ENCODE measurements at regions not wholly inside any gene's neighbourhood (a gene's known extent, or its start where the extent isn't known, plus 50 kb on each side); places are given as distances from the start of the nearest gene placed in this dataset.

GRCh38 chr12:5268424-5269210, 163.3 kb upstream of the NTF3 start:
- Histone ChIP-seq H3K79me2 (ENCODE audit: control insufficient read depth, insufficient read depth, low read length) (no peaks in the 10 kb centered on the region), H3K9me3 (replicated peaks; ENCODE audit: control insufficient read depth, insufficient read depth, low read length) (no peaks in the 10 kb centered on the region), H3K27ac (ENCODE audit: control insufficient read depth, insufficient read depth) (no peak overlapping the region), H3K4me3 (no peak overlapping the region), H3K4me1 (ENCODE audit: control insufficient read depth, insufficient read depth, low read length) (no peaks in the 10 kb centered on the region), H2AFZ (ENCODE audit: control insufficient read depth, low read depth, low read length) (no peak overlapping the region), H3K9ac (ENCODE audit: control insufficient read depth, insufficient read depth, low read length) (no peak overlapping the region), H3K36me3 (ENCODE audit: control insufficient read depth in 2 of 2, insufficient read depth in 2 of 2, low read length in 1 of 2) (no peaks in the 10 kb centered on the region), H3K4me2 (ENCODE audit: control insufficient read depth, insufficient read depth) (no peak overlapping the region), H4K20me1 (ENCODE audit: control insufficient read depth, insufficient read depth) (no peaks in the 10 kb centered on the region), H3K27me3 (replicated peaks in 1 of 2; ENCODE audit: control insufficient read depth in 2 of 2, insufficient read depth in 2 of 2, low read length in 1 of 2) (0 out of 4 replicates have a peak, but pooled peaks cover 0 to 2% of the 10 kb centered on the region in 2 experiments)
- ChIA-PET SMC1A (ENCODE audit: uncharacterized antibody, unreplicated experiment) (interaction anchor here (1.0 kb wide), 1 partner anchor 15 kb away, joined by 4 read pairs; no protein-coding TSS in a partner anchor), CTCF (interaction anchor here (0.6 kb wide), 1 partner anchor 317 kb away, joined by 3 read pairs; no protein-coding TSS in a partner anchor), RAD21 (ENCODE audit: unreplicated experiment) (no interaction called here), POLR2A (no interaction called here)
- TF ChIP-seq ZZZ3 (IDR thresholded peaks at IDR 0.05; ENCODE audit: control insufficient read depth, insufficient read length, low read depth) (no peak), MTA3 (IDR thresholded peaks at IDR 0.05; ENCODE audit: borderline replicate concordance, low read length) (no peak), EP300 (IDR thresholded peaks at IDR 0.05; ENCODE audit: borderline replicate concordance in 1 of 2, control insufficient read depth in 1 of 2, low read depth in 2 of 2, low read length in 2 of 2) (no peak), NRF1 (conservative IDR thresholded peaks at IDR 0.05; ENCODE audit: low read depth, low read length) (no peak), TCF12 (IDR thresholded peaks at IDR 0.05; ENCODE audit: low read depth, low read length) (no peak), ETV6 (conservative IDR thresholded peaks at IDR 0.05 in 1 of 2, IDR thresholded peaks at IDR 0.05 in 1 of 2; ENCODE audit: borderline replicate concordance in 1 of 2, low read depth in 1 of 2) (no peak), YY1 (IDR thresholded peaks at IDR 0.05; ENCODE audit: low read depth, low read length) (no peak), CBFB (IDR thresholded peaks at IDR 0.05; ENCODE audit: low read depth) (no peak)
- ATAC-seq (no peak), FAIRE-seq (no peak), DNase-seq (ENCODE audit: low read depth, low spot score) (no peak)
- in situ Hi-C loops (cut with MboI) (no loop called here), intact Hi-C loops (cut with micrococcal nuclease; ENCODE audit: unreplicated experiment) (no loop called here)
- 50% methylated on average over 6 of the region's 6 CpGs for WGBS (ENCODE audit: insufficient coverage, insufficient replicate concordance, low lambda C conversion rate, missing lambda C conversion rate)
- no TSS peak for BruUV-seq (replicated peaks)

All from GM12878 (cell line).